Immature natural killer cell (primary cell): ENCODE measurements at regions not wholly inside any gene's neighbourhood (a gene's known extent, or its start where the extent isn't known, plus 50 kb on each side); places are given as distances from the start of the nearest gene placed in this dataset.

ENCODE experiments used
- DNase-seq, 3 donors: peaks; one replicate each; pipeline ENCODE4 v3.0.0; 2022; ENCODE audit warnings: mixed read lengths in 1 of 3
- H3K27ac Mint-ChIP-seq, 6 donors: one replicate each; pipeline ENCODE4 v1.8.0; 2020; ENCODE audit warnings: mixed read lengths in 6 of 6, mild to moderate bottlenecking in 5 of 6, inconsistent platforms in 4 of 6, moderate library complexity in 3 of 6
- H3K27me3 Mint-ChIP-seq, 3 donors: one replicate each; pipeline ENCODE4 v1.8.0; 2020 to 2021; ENCODE audit warnings: low read depth in 3 of 3, mild to moderate bottlenecking in 3 of 3, mixed read lengths in 3 of 3, moderate library complexity in 3 of 3, inconsistent platforms in 1 of 3
- H3K36me3 Mint-ChIP-seq, 3 donors: one replicate each; pipeline ENCODE4 v1.8.0; 2020; ENCODE audit warnings: mixed read lengths in 3 of 3, inconsistent platforms in 2 of 3, mild to moderate bottlenecking in 2 of 3
- H3K4me1 Mint-ChIP-seq, 2 donors: one replicate each; pipeline ENCODE4 v1.8.0; 2020; ENCODE audit warnings: inconsistent platforms in 2 of 2, mild to moderate bottlenecking in 2 of 2, mixed read lengths in 2 of 2, moderate library complexity in 1 of 2
- H3K4me3 Mint-ChIP-seq, 5 donors: one replicate each; pipeline ENCODE4 v1.8.0; 2020; ENCODE audit warnings: mild to moderate bottlenecking in 5 of 5, mixed read lengths in 5 of 5, inconsistent platforms in 3 of 5, moderate library complexity in 3 of 5
- H3K9me3 Mint-ChIP-seq, 6 donors: one replicate each; pipeline ENCODE4 v1.8.0; 2020; ENCODE audit warnings: mild to moderate bottlenecking in 6 of 6, mixed read lengths in 6 of 6, inconsistent platforms in 4 of 6, moderate library complexity in 3 of 6

- H3K4me3 Mint-ChIP-seq: no peak overlapping the region
- DNase-seq: no peak
- peaks cover 15 to 17% of the 10 kb centered on the region in 2 donors for H3K4me1 Mint-ChIP-seq
- peak overlapping the region in 3 of 6 donors; percentile 51 to 87 (median 74) for H3K27ac Mint-ChIP-seq
- H3K36me3 Mint-ChIP-seq: peaks cover 13 to 15% (median 14%) of the 10 kb centered on the region in 3 donors
- H3K27me3 Mint-ChIP-seq: peaks cover 0 to 4% (median 0%) of the 10 kb centered on the region in 3 donors
- peaks cover 8 to 22% (median 16%) of the 10 kb centered on the region in 6 donors for H3K9me3 Mint-ChIP-seq
Observed at GRCh38 chr2:7766978-7767565, 849.9 kb downstream of the RNF144A start.

- peaks cover 19 to 20% of the 10 kb centered on the region in 2 donors for H3K4me1 Mint-ChIP-seq
- no peak overlapping the region for H3K27ac Mint-ChIP-seq
- H3K9me3 Mint-ChIP-seq: peaks cover 5 to 15% (median 10%) of the 10 kb centered on the region in 6 donors
- H3K4me3 Mint-ChIP-seq: no peak overlapping the region
- H3K27me3 Mint-ChIP-seq: peaks cover 0 to 4% (median 0%) of the 10 kb centered on the region in 3 donors
- peaks cover 8 to 9% (median 8%) of the 10 kb centered on the region in 3 donors for H3K36me3 Mint-ChIP-seq
- no peak for DNase-seq
Observed at GRCh38 chr2:7767902-7768301, 850.7 kb downstream of the RNF144A start.

DNA sequence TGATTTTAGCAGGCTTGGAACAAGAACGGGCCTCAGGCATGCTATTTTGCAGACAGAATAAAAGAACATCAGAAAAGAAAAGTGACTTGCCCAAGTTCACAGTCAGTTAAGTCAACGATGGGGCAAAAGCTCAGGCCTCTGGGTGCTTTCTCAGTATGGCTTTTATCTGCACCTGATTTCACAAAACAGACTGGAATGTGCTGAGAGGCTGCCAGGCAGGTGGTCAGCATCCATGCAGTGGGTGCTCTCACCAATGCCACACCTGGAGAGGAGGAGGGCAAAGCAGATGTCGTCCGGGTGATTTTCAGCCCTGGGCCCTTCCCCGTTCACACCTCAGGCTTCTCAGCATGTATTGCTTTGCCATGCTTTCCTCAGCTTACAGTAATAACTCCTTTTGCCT lies 854.6 kb downstream of the RNF144A start:
- peak overlapping the region in 2 of 6 donors; percentile 3 to 43 for H3K27ac Mint-ChIP-seq
- H3K36me3 Mint-ChIP-seq: no peaks in the 10 kb centered on the region

GRCh38 chr2:7773362-7774360 lies 856.4 kb downstream of the RNF144A start:
- peak overlapping the region; percentile 53 to 81 (median 54) for H3K27ac Mint-ChIP-seq
- peak overlapping the region; percentile 63 to 84 (median 69) for H3K4me3 Mint-ChIP-seq

More for the DNA sequence above, 854.6 kb downstream of the RNF144A start:
- Mint-ChIP-seq H3K4me3 (no peak overlapping the region), H3K27me3 (peaks cover 1 to 9% (median 4%) of the 10 kb centered on the region in 3 donors), H3K9me3 (no peaks in the 10 kb centered on the region), H3K4me1 (peaks cover 26 to 28% of the 10 kb centered on the region in 2 donors)
- no peak for DNase-seq

DNA sequence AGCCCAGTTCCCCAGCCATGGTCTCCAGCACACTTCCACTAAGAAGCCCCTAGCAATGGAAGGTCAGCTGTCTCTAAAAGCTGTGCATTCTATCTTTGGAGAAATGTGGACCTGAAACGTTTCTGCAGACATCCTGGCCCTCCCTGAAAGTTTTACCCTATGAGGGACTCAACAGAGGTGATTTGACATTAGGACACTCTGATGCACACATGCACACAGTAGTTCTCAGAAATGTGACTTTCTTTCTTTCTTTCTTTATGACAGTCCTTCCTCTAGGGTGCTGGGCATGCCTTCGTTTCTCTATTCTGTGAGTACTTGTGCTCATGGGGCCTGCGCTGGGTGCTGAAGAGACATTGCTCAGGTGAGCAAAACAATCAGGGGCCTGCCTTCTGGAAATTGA lies 857.3 kb downstream of the RNF144A start:
- no peaks in the 10 kb centered on the region for H3K36me3 Mint-ChIP-seq
- H3K4me1 Mint-ChIP-seq: peaks cover 22 to 25% of the 10 kb centered on the region in 2 donors
- H3K9me3 Mint-ChIP-seq: no peaks in the 10 kb centered on the region
- H3K27ac Mint-ChIP-seq: peak overlapping the region in 1 of 6 donors; percentile 61
- no peak for DNase-seq
- peaks cover 3 to 9% (median 4%) of the 10 kb centered on the region in 3 donors for H3K27me3 Mint-ChIP-seq
- peak overlapping the region in 2 of 5 donors; percentile 39 to 69 for H3K4me3 Mint-ChIP-seq

More at GRCh38 chr2:7773362-7774360, 856.4 kb downstream of the RNF144A start:
- Mint-ChIP-seq H3K27me3 (peaks cover 3 to 9% (median 5%) of the 10 kb centered on the region in 3 donors), H3K9me3 (no peaks in the 10 kb centered on the region), H3K4me1 (peaks cover 23 to 25% of the 10 kb centered on the region in 2 donors), H3K36me3 (no peaks in the 10 kb centered on the region)
- DNase-seq: peak; percentile 40 to 48 (median 44)

DNA sequence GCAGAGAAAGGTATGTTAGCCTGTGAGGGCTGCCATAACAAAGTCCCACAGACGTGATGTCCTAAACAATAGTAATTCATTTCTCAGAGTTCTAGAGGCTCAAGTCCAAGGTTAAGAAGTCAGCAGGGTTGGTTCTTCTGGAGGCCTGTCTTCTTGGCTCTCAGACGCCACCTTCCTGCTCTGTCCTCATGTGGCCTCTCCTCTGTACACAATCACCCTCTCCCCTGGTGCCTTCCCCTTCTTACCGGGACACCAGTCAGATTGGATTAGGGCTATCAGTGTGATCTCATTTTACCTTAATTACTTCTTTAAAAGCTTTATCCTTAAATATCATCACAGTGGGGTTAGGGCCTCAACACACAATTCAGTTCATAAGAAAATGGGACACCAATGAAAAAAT lies 860.5 kb downstream of the RNF144A start:
- Mint-ChIP-seq H3K27me3 (peaks cover 3 to 9% (median 4%) of the 10 kb centered on the region in 3 donors), H3K27ac (peak overlapping the region in 1 of 6 donors; percentile 53), H3K36me3 (no peaks in the 10 kb centered on the region), H3K4me3 (no peak overlapping the region), H3K4me1 (peaks cover 22 to 23% of the 10 kb centered on the region in 2 donors), H3K9me3 (no peaks in the 10 kb centered on the region)
- DNase-seq: no peak

DNA sequence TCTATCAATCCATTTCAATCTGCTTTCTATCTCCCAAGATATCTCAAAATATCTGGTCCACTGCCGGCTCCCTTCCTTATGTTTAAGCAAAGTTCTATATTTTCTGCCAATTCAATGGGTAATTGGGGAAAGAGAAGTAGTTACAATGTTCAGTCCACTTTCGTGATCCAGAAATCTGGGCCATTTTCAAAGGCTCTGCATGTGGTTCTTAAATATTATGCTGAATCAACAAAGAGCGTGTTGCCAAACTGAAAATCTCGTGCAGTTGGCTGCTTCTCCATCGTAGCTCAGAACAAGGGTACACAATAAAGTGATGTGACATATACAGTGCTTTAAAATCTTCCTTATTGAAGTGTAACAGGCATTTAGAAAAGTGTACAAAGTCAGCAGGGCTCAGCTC lies 863.1 kb downstream of the RNF144A start:
- Mint-ChIP-seq H3K4me3 (no peak overlapping the region), H3K9me3 (no peaks in the 10 kb centered on the region), H3K27ac (no peak overlapping the region), H3K4me1 (no peaks in the 10 kb centered on the region), H3K36me3 (no peaks in the 10 kb centered on the region), H3K27me3 (peaks cover 2 to 4% (median 3%) of the 10 kb centered on the region in 3 donors)
- DNase-seq: no peak

DNA sequence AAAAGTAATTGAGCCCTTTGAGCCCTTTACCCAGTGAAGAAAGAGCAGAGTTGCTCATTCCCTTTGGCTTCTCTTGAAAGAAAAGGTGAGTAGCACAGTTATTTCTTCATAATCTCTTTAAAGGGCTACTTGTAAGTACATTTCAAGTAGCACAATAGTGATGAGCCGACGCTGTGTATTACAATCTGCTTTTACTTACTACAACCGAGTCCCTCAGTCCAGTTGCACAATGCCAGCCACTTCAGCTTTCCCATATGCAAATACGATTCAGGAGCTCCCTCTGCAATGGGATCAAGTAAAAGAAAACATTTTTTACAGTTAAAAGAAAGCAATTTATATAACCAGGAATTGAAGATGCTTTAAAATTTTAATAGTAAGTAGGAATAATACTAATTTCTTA lies 868.5 kb downstream of the RNF144A start:
- H3K4me3 Mint-ChIP-seq: no peak overlapping the region
- peaks cover 0 to 3% (median 2%) of the 10 kb centered on the region in 3 donors for H3K27me3 Mint-ChIP-seq
- H3K36me3 Mint-ChIP-seq: peaks cover 0 to 4% (median 0%) of the 10 kb centered on the region in 3 donors
- H3K27ac Mint-ChIP-seq: no peak overlapping the region
- DNase-seq: no peak
- no peaks in the 10 kb centered on the region for H3K9me3 Mint-ChIP-seq
- H3K4me1 Mint-ChIP-seq: no peaks in the 10 kb centered on the region

DNA sequence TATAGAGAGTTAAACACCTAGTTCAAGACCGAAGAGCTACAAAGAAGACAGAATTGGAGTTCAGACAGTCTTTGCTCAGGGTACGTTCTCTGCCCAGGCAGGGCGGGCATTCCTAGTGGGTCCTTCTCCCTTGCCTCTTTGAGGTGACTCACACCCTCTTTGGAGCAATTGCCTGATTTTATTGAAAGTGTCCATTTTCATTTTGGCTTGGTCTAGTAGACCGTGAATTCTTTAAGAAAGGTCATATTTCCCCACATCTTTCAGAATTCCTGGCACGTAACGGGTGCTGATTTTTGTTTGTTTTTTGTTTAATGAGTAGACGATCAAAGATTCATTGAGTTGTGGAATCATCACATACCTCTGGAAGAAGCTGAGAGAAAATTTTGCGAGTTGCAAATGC lies 871.5 kb downstream of the RNF144A start:
- no peak for DNase-seq
- no peaks in the 10 kb centered on the region for H3K4me1 Mint-ChIP-seq
- no peak overlapping the region for H3K4me3 Mint-ChIP-seq
- H3K9me3 Mint-ChIP-seq: no peaks in the 10 kb centered on the region
- H3K27me3 Mint-ChIP-seq: peaks cover 0 to 5% (median 3%) of the 10 kb centered on the region in 3 donors
- H3K36me3 Mint-ChIP-seq: peaks cover 0 to 4% (median 0%) of the 10 kb centered on the region in 3 donors
- no peak overlapping the region for H3K27ac Mint-ChIP-seq

- Mint-ChIP-seq H3K4me3 (no peak overlapping the region), H3K36me3 (peaks cover 0 to 4% (median 0%) of the 10 kb centered on the region in 3 donors), H3K4me1 (peaks cover 2 to 5% of the 10 kb centered on the region in 2 donors), H3K9me3 (no peaks in the 10 kb centered on the region), H3K27ac (no peak overlapping the region), H3K27me3 (peaks cover 3 to 5% (median 5%) of the 10 kb centered on the region in 3 donors)
- no peak for DNase-seq
Observed at GRCh38 chr2:7792031-7792651, 874.9 kb downstream of the RNF144A start.

- H3K9me3 Mint-ChIP-seq: peaks cover 0 to 6% (median 0%) of the 10 kb centered on the region in 6 donors
- H3K4me1 Mint-ChIP-seq: peaks cover 2 to 5% of the 10 kb centered on the region in 2 donors
Observed at GRCh38 chr2:7795778-7796563, 878.8 kb downstream of the RNF144A start.

GRCh38 chr2:7800031-7800430 lies 881.8 kb upstream of the ID2 start:
- H3K27me3 Mint-ChIP-seq: peaks cover 0 to 3% (median 2%) of the 10 kb centered on the region in 3 donors
- peaks cover 0 to 13% (median 4%) of the 10 kb centered on the region in 6 donors for H3K9me3 Mint-ChIP-seq
- peak overlapping the region in 1 of 6 donors; percentile 1 for H3K27ac Mint-ChIP-seq
- peaks cover 2 to 5% of the 10 kb centered on the region in 2 donors for H3K4me1 Mint-ChIP-seq
- no peak overlapping the region for H3K4me3 Mint-ChIP-seq
- no peak for DNase-seq
- peaks cover 0 to 16% (median 14%) of the 10 kb centered on the region in 3 donors for H3K36me3 Mint-ChIP-seq

More at GRCh38 chr2:7795778-7796563, 878.8 kb downstream of the RNF144A start:
- no peak for DNase-seq
- H3K36me3 Mint-ChIP-seq: peaks cover 0 to 16% (median 8%) of the 10 kb centered on the region in 3 donors
- H3K27me3 Mint-ChIP-seq: peaks cover 2 to 5% (median 4%) of the 10 kb centered on the region in 3 donors
- peak overlapping the region in 1 of 6 donors; percentile 1 for H3K27ac Mint-ChIP-seq
- H3K4me3 Mint-ChIP-seq: no peak overlapping the region
